LoVo (cell line): ENCODE measurements at regions not wholly inside any gene's neighbourhood (a gene's known extent, or its start where the extent isn't known, plus 50 kb on each side); places are given as distances from the start of the nearest gene placed in this dataset.
"Not testable (repeated sequence)": the region's sequence is repeated elsewhere in the genome, so short reads cannot be mapped to it uniquely, and the experiment has no call there.

ENCODE experiments used
- DNase-seq: peaks from one replicate; pipeline ENCODE4 v3.0.0-alpha.2; 2016; ENCODE audit warnings: low spot score

DNA sequence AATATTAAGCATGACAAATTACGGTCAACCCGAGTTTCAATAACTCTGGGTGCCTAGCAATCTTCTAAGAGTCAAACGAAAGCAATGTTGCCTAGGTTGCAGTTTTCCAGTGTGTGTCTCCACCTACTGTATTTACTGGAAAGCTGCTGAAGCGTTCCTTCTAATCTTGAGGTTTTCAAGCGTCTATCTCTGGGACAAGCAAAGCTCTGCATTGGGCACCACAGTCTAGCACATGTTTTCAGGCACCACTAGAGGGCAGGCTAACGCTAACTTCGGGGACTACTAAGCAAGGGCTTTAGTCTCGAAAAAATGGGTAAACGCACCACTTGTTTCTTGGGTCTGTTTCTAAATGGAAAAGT is 82.7 kb upstream of the KIF2A start:
- DNase-seq, result not testable (repeated sequence)

DNA sequence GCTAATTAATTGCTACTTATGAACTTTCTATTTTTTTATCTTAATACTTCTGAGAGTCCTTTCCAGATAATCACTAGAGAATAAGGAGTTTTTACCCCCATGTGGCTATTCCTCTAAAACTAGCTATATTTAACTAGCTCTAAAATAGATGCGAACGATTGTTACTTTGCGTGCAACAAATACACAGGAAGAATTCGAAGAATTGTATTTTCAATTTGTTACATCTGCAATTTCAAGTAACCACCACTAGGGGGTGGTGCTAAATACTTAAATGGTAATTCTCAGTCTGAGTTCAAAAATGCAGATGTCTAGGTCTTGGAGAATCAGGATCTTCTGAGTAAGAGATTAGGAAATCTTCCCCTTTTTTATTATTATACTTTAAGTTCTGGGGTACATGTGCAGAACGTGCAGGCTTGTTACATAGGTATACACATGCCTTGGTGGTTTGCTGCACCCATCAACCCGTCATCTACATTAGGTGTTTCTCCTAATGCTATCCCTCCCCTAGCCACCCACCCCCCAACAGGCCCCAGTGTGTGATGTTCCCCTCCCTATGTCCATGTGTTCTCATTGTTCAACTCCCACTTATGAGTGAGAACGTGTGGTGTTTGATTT is 80.9 kb upstream of the KIF2A start:
- not testable (repeated sequence) for DNase-seq

- not testable (repeated sequence) for DNase-seq
Observed at GRCh38 chr5:62230876-62231388, 75.1 kb upstream of the KIF2A start.

DNA sequence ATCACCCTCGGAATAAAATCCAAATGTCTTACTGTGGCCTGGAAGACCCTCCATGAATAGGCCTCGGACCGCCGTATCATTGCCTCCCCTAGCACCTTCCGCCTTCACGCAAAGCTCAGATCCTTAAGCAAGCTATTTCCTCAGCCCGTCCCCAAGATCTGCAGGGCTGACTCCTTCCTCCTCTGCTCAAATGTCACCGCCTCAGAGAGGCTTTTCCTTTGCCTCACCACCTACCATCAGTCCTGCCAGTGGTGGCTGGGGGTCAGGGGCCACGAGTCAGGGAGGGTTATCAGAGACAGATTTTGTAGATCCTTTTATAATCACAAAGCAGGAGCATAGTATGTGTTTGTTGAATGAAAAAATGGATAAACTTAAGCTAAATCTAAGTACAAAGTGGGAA is 74.4 kb upstream of the KIF2A start:
- no peak for DNase-seq

DNA sequence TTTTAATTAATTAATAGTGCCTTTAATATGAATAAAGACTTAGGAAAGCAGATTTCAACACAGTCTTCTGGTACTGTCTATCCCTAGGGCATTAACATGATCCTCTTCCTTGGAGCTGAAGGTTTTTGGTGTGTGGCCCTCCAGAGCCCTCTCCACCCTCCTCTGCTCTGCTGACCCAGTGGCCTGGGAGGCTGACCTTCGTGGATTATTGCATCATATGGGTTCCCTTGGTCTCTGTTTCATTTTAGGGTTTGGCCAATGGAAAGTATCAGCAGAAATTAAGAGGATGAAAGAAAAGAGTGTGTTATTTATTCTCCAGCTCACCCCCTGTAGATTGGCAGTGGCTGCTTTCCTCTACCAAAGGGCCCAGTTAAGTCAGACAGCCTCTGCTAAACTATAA is 73.8 kb upstream of the KIF2A start:
- DNase-seq, result not testable (repeated sequence)

- DNase-seq, result peak; percentile 69
Observed at GRCh38 chr5:62233083-62234046, 72.6 kb upstream of the KIF2A start.

DNA sequence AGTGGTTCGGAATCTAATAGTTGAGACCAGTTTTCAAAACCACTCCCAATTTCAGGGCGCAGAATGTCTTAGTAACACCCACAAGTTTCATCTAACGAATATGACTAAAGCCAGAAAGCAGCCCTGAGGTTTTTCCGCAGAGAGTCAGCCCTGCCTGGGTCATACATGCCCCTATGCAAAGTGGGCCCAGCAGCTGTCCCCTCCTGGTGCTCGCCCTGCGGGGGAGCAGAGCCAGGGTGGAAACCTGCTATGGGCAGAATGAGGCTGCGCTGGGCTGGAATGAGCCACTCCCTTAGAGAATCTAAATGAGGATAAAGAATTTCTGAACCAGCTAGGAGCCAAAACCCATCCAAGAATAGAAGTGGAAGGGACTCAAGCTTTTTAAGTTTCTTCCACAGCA is 69.4 kb upstream of the KIF2A start:
- not testable (repeated sequence) for DNase-seq

- DNase-seq, result not testable (repeated sequence)
Observed at GRCh38 chr5:62237944-62238343, 68.1 kb upstream of the KIF2A start.

DNA sequence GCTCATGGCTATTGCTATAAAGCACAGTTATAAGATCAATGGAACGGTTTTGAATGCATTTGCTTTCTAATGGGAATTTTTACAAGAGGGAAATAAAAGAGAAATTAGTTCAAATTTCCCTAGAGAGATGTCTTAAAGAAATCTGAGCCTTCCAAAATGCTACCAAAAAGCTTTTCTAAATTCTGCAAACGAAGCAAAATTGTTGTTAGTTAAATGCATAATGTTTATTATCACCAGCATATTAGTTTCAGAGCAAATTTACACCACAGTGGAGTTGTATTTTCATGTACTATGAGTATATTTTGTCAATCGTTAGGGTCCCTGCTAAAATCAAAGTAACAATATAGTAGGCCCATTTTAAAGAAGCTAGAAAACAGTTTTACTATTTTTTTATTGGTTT is 67.4 kb upstream of the KIF2A start:
- not testable (repeated sequence) for DNase-seq

DNA sequence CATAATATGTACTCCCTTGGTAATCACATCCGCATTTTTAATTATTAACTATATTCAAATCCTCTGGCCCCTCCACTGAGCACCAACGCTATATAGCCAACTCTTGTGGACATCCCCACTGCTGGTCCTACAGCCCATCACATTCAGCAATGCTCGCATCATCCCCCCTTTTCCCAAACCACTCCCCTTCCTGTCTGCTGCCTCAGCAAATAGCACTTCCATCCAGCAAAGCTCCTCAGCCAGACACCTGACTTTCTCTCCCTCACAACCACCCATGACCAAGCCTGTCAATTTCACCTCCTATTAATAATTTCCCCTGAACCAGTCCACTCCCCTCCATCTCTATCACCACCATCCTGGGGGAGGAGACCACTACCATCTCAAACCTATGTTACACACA is 65.5 kb upstream of the KIF2A start:
- not testable (repeated sequence) for DNase-seq

DNA sequence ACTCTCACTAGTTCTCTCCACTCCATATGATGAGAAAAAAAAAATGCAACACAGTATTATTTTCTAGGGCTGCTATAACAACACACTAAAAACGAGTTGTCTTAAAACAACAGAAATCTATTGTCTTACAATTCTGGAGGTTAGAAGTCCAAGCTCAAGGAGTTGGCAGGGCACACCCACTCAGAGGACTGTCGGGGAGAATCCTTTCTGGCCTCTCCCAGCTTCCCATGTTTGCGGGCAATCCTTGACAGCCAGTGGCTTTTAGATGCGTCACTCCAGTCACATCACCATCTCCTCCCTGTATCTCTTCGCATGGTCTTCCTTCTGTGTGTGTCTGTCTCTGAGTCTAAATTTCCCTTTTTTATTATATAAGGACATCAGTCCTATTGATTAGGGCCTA is 64.0 kb upstream of the KIF2A start:
- not testable (repeated sequence) for DNase-seq

DNA sequence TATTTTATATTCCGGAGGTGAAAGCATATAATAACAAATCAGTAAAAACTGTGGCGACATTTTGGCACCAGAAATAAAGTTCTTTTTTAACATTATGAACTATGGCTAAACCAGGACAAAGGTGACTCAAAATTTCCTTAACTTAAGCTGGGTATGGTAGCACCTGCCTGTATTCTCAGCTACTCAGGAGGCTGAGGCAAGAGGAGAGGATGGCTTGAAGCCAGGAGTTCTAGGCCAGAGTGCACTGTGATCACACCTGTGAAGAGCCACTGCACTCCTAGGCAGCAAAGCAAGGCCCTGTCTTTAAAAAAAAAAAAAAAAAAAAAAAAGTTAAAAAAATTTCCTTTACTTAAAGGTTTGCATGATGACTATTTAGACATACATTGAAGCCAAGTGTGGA is 63.0 kb upstream of the KIF2A start:
- not testable (repeated sequence) for DNase-seq

DNA sequence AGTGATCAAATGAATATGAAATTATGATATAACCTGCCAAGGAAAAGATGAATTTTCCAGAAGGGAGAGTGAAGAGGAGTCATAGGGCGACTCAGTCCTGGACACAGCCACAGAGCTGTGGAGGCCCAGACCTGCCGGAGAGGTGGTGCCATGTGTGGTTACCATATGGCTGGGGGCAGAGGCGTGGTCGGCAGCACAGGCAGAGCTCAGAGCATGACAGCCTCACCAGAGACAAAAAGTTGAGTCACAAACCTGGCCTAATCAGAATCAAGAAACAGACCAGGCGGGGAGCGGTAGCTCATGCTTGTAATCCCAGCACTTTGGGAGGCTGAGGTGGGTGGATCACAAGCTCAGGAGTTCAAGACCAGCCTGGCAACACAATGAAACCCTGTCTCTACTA is 57.8 kb upstream of the KIF2A start:
- not testable (repeated sequence) for DNase-seq

DNA sequence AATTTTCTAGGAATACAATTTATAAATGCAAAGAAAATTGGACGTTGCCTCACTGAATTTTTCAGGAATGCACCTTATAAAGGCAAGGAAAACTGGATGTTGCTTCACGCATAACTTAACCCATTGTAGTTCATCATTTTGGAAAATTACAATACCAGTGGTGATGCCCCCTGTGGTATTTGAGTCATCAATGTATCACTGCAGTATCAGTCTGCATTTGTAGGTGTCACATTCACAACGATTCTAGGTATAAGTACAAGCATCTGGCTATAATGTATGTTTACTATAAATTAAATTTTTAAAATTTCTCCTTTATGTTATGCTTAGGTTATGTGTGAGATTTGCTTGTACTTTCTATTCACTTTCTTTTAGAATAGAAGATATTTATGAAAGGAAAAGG is 55.9 kb upstream of the KIF2A start:
- DNase-seq, result not testable (repeated sequence)

DNA sequence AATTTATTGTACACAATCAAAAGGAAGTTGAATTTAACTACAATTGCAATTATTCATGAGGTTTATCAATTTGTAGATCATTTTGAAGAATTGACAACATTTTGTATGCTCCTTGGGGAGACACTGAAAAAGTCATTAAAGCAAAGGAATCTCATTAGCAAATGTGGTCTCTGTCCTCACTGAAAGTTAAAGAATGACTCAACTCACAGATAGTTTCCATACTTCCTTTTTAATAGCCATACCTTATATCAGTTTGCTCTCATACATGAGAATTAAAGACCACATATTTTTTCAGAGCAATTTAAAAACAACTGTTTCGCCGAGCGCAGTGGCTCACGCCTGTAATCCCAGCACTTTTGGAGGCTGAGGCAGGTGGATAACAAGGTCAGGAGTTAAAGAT is 55.1 kb upstream of the KIF2A start:
- not testable (repeated sequence) for DNase-seq

DNA sequence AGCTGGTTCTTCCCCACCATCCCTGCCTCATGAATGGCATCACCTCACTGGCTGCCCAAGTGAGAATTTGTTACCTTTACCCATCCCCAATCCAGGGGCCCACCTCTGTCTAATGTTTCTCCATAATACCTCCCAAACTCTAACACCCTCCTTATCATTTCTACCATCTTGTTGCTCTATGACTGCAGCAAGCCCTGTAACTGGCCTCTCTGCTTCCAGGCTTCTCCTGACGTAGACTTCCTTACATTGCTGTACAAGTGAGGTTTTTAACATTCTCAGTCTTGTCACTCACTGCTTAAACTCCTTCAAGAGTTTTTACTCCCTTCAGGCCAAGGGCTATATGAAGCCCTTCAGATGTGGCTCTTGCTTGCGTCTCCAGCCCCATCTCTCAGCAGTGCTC is 53.5 kb upstream of the KIF2A start:
- not testable (repeated sequence) for DNase-seq

- not testable (repeated sequence) for DNase-seq
Observed at GRCh38 chr5:62255551-62255950, 50.5 kb upstream of the KIF2A start.

DNA sequence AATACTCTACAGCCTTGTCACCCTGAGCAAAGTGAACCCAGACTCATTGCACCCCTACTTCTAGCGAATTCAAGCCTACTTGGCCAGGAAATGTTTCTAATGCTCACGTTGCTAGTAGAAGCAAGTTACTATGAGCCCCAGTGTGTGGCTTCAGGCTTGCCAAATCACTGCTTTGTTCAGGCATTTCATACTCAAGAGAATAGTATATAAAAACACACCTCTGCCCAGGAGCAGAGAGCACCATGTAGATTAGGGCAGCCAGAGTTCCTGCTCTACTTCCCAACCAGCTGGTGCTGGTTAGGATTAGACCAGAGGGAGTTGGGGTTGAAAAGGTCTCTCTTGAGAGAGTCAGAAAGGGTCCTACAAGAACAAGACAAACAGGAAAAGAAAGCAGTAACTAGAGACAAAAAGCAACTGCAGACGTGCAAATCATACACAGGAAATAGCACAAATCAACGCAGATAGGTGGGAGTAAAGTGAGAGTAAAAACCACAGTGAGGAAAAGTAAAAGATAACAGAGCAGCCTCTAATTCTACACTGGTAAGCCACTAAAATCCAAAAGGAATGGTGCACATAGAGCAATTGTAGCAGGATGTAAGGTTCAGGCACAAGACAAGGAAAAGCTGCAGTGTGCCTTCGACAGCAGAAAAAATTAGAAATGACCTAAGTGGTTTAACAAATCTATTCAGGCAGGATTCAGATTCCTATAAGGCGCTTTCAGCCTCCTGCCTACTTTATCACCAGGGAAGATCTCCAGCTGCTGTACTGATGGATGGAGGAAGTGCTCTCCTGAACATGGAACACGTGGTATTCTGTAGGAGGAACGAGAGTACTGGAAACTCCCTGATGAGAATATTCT is 49.6 kb upstream of the KIF2A start:
- no peak for DNase-seq
